ENCODE measurements at regions not wholly inside any gene's neighbourhood (a gene's known extent, or its start where the extent isn't known, plus 50 kb on each side); places are given as distances from the start of the nearest gene placed in this dataset.
"Not testable (repeated sequence)": the region's sequence is repeated elsewhere in the genome, so short reads cannot be mapped to it uniquely, and the experiment has no call there.

- H3K4me1 ChIP-seq = no peaks in the 10 kb centered on the region
- no peak overlapping the region for H3K4me3 ChIP-seq
- no peak for ATAC-seq
- no peaks in the 10 kb centered on the region for H3K9me3 ChIP-seq
- no peak for DNase-seq
- 55 to 77% (median 56%) methylated on average over 3 of the region's 3 CpGs for WGBS, 3 donors
- H3K27me3 ChIP-seq (ENCODE audit: insufficient read depth in 3 of 3, low read length in 2 of 3) = no peaks in the 10 kb centered on the region
- no peak for TF ChIP-seq CTCF (IDR thresholded peaks at IDR 0.05)
- H3K36me3 ChIP-seq (ENCODE audit: insufficient read depth in 1 of 2, low read depth in 1 of 2) = no peaks in the 10 kb centered on the region
- intact Hi-C loops (cut with DNase I) = no loop called here
- no peak overlapping the region for H3K27ac ChIP-seq
Measured at GRCh38 chr2:182545420-182546167, 118.8 kb upstream of the PDE1A start.

- TF ChIP-seq CTCF (IDR thresholded peaks at IDR 0.05) = no peak
- ATAC-seq = no peak
- Histone ChIP-seq H3K9me3 (no peaks in the 10 kb centered on the region), H3K4me3 (no peak overlapping the region), H3K27me3 (ENCODE audit: insufficient read depth in 3 of 3, low read length in 2 of 3) (no peaks in the 10 kb centered on the region), H3K4me1 (no peaks in the 10 kb centered on the region), H3K27ac (no peak overlapping the region), H3K36me3 (ENCODE audit: insufficient read depth in 1 of 2, low read depth in 1 of 2) (no peaks in the 10 kb centered on the region)
- WGBS, 3 donors = 8 to 13% (median 11%) methylated on average over 7 of the region's 7 CpGs
- no peak for DNase-seq
- intact Hi-C loops (cut with DNase I) = no loop called here
Measured at GRCh38 chr2:182548031-182548950, 121.5 kb upstream of the PDE1A start.

GRCh38 chr2:182550234-182550633 lies 123.4 kb upstream of the PDE1A start:
- intact Hi-C loops (cut with DNase I) = no loop called here
- Histone ChIP-seq H3K27ac (no peak overlapping the region), H3K4me3 (no peak overlapping the region), H3K27me3 (ENCODE audit: insufficient read depth in 3 of 3, low read length in 2 of 3) (no peaks in the 10 kb centered on the region), H3K9me3 (no peaks in the 10 kb centered on the region), H3K36me3 (ENCODE audit: insufficient read depth in 1 of 2, low read depth in 1 of 2) (no peaks in the 10 kb centered on the region), H3K4me1 (no peaks in the 10 kb centered on the region)
- ATAC-seq = no peak
- WGBS, 3 donors = 37 to 59% (median 39%) methylated on average over 4 of the region's 4 CpGs
- TF ChIP-seq CTCF (IDR thresholded peaks at IDR 0.05) = no peak
- DNase-seq = no peak

GRCh38 chr2:182552232-182552631 lies 125.4 kb upstream of the PDE1A start:
- H3K27me3 ChIP-seq (ENCODE audit: insufficient read depth in 3 of 3, low read length in 2 of 3); ATAC-seq; H3K4me1 ChIP-seq; DNase-seq; H3K9me3 ChIP-seq; H3K27ac ChIP-seq; H3K4me3 ChIP-seq; intact Hi-C loops (cut with DNase I); H3K36me3 ChIP-seq (ENCODE audit: insufficient read depth in 1 of 2, low read depth in 1 of 2): not testable (repeated sequence)
- 86 to 95% (median 94%) methylated on average over 5 of the region's 5 CpGs for WGBS, 3 donors

- H3K27me3 ChIP-seq (ENCODE audit: insufficient read depth in 3 of 3, low read length in 2 of 3); H3K4me3 ChIP-seq; H3K36me3 ChIP-seq (ENCODE audit: insufficient read depth in 1 of 2, low read depth in 1 of 2); ATAC-seq; H3K27ac ChIP-seq; H3K4me1 ChIP-seq; DNase-seq; H3K9me3 ChIP-seq; intact Hi-C loops (cut with DNase I): not testable (repeated sequence)
- WGBS, 3 donors = 94 to 96% (median 95%) methylated on average over 14 to 16 of the region's 16 CpGs
Measured at GRCh38 chr2:182552785-182553184, 125.9 kb upstream of the PDE1A start.

Measured in psoas muscle (tissue), 7 donors.